Keratinocyte (primary cell): ENCODE measurements at regions not wholly inside any gene's neighbourhood (a gene's known extent, or its start where the extent isn't known, plus 50 kb on each side); places are given as distances from the start of the nearest gene placed in this dataset.

Experiments used
- DNase-seq: peaks from one replicate; pipeline ENCODE4 v3.0.0-alpha.2; 2011; ENCODE audit warnings: low read depth, missing footprints, low spot score
- FAIRE-seq: peaks from 2 replicates; lab custom pipeline; 2011; peaks lifted over from hg19 to GRCh38; lab: Jason Lieb, UNC
- H2AFZ ChIP-seq: 2 replicates; pipeline ENCODE4 v1.6.0; 2012; ENCODE audit warnings: low read length, control low read depth, inconsistent platforms; ENCODE audit not compliant: control insufficient read depth
- H3K27ac ChIP-seq: 2 replicates; pipeline ENCODE4 v1.5.1; 2011; ENCODE audit warnings: low read length; ENCODE audit not compliant: control insufficient read depth, insufficient read depth
- H3K27me3 ChIP-seq: 3 replicates; pipeline ENCODE4 v1.6.0; 2011; ENCODE audit warnings: low read length; ENCODE audit not compliant: control insufficient read depth, insufficient read depth; ENCODE audit errors: extremely low read depth
- H3K36me3 ChIP-seq, 2 experiments: 2 replicates in 1 of 2; 3 replicates in 1 of 2; pipeline ENCODE4 v1.5.1; 2011; ENCODE audit warnings: low read length in 2 of 2, mild to moderate bottlenecking in 1 of 2; ENCODE audit not compliant: control insufficient read depth in 2 of 2, insufficient read depth in 2 of 2; ENCODE audit errors: extremely low read depth in 1 of 2
- H3K4me1 ChIP-seq: 3 replicates; pipeline ENCODE4 v1.5.1; 2011; ENCODE audit warnings: low read length; ENCODE audit not compliant: control insufficient read depth, insufficient read depth; ENCODE audit errors: extremely low read depth
- H3K4me2 ChIP-seq: 3 replicates; pipeline ENCODE4 v1.6.0; 2011; ENCODE audit warnings: low read depth, low read length; ENCODE audit not compliant: control insufficient read depth, insufficient read depth; ENCODE audit errors: extremely low read depth
- H3K4me3 ChIP-seq, 3 experiments: fragments of 200-600 bp in 1 of 3; sonication (generic) in 1 of 3; 2 replicates in 2 of 3; 3 replicates in 1 of 3; pipeline ENCODE4 v1.5.1; 2011 to 2016; ENCODE audit warnings: low read length in 3 of 3, mild to moderate bottlenecking in 3 of 3, control low read depth in 2 of 3, inconsistent platforms in 1 of 3, low read depth in 1 of 3, mixed read lengths in 1 of 3, mixed run types in 1 of 3, moderate library complexity in 1 of 3; ENCODE audit not compliant: control insufficient read depth in 2 of 3, insufficient read depth in 2 of 3; ENCODE audit errors: extremely low read depth in 1 of 3
- H3K79me2 ChIP-seq: 2 replicates; pipeline ENCODE4 v1.6.0; 2012; ENCODE audit warnings: low read length; ENCODE audit not compliant: control insufficient read depth, insufficient read depth
- H3K9ac ChIP-seq: 3 replicates; pipeline ENCODE4 v1.6.0; 2011; ENCODE audit warnings: low read length; ENCODE audit not compliant: control insufficient read depth, insufficient read depth; ENCODE audit errors: extremely low read depth
- H3K9me1 ChIP-seq: 3 replicates; pipeline ENCODE4 v1.6.0; 2011; ENCODE audit warnings: low read length; ENCODE audit not compliant: control insufficient read depth, insufficient read depth; ENCODE audit errors: extremely low read depth
- H3K9me3 ChIP-seq: 2 replicates; pipeline ENCODE4 v1.5.1; 2012; ENCODE audit warnings: low read depth, low read length; ENCODE audit not compliant: control insufficient read depth
- H4K20me1 ChIP-seq: 3 replicates; pipeline ENCODE4 v1.6.0; 2011; ENCODE audit warnings: low read length; ENCODE audit not compliant: control insufficient read depth, insufficient read depth; ENCODE audit errors: extremely low read depth
- CTCF ChIP-seq, 3 experiments: IDR thresholded peaks in 1 of 3; conservative IDR thresholded peaks in 1 of 3; optimal IDR thresholded peaks in 1 of 3; 2 replicates in 2 of 3; 3 replicates in 1 of 3; pipeline versions ENCODE3 to v1.5.1; 2011; ENCODE audit warnings: low read length in 3 of 3, mild to moderate bottlenecking in 3 of 3, moderate library complexity in 2 of 3, control low read depth in 1 of 3, inconsistent platforms in 1 of 3; ENCODE audit not compliant: insufficient read depth in 2 of 3; ENCODE audit errors: extremely low read depth in 1 of 3
- EZH2 ChIP-seq: IDR thresholded peaks from one replicate; pipeline ENCODE4 v1.6.1; 2012; ENCODE audit warnings: inconsistent platforms, mild to moderate bottlenecking, low read length, moderate library complexity
- dilution Hi-C: fragments of 300-500 bp; cut with MboI; formaldehyde crosslinking; loops from one replicate; pipeline ENCODE4 v1.7.0; 2020; ENCODE audit warnings: low sequenced_read_pairs; ENCODE audit not compliant: extremely low pct_ligation_motif_present

GRCh38 chr2:16198166-16198912 is 258.0 kb downstream of the MYCN start:
- FAIRE-seq: no peak
- no peaks in the 10 kb centered on the region for H3K4me1 ChIP-seq
- H3K9ac ChIP-seq: no peak overlapping the region
- H2AFZ ChIP-seq: no peak overlapping the region
- H4K20me1 ChIP-seq: no peaks in the 10 kb centered on the region
- no peak overlapping the region for H3K4me3 ChIP-seq
- no peaks in the 10 kb centered on the region for H3K27me3 ChIP-seq
- H3K36me3 ChIP-seq: no peaks in the 10 kb centered on the region
- no peak for DNase-seq
- no peaks in the 10 kb centered on the region for H3K9me1 ChIP-seq
- no peaks in the 10 kb centered on the region for H3K79me2 ChIP-seq
- no peaks in the 10 kb centered on the region for H3K9me3 ChIP-seq
- dilution Hi-C loops: no loop called here
- TF ChIP-seq CTCF (optimal IDR thresholded peaks at IDR 0.05 in 1 of 3, IDR thresholded peaks at IDR 0.05 in 1 of 3, conservative IDR thresholded peaks at IDR 0.05 in 1 of 3; ENCODE audit: extremely low read depth in 1 of 3, insufficient read depth in 2 of 3, low read length in 3 of 3): no peak
- TF ChIP-seq EZH2: no peak
- H3K4me2 ChIP-seq: no peak overlapping the region
- H3K27ac ChIP-seq: no peak overlapping the region

- no peaks in the 10 kb centered on the region for H3K9me3 ChIP-seq
- no peak overlapping the region for H3K27ac ChIP-seq
- no peak overlapping the region for H3K9ac ChIP-seq
- no peaks in the 10 kb centered on the region for H3K27me3 ChIP-seq
- no peaks in the 10 kb centered on the region for H3K9me1 ChIP-seq
- H3K4me1 ChIP-seq: no peaks in the 10 kb centered on the region
- FAIRE-seq (no peak), DNase-seq (no peak)
- dilution Hi-C loops: no loop called here
- no peak overlapping the region for H3K4me2 ChIP-seq
- no peak overlapping the region for H2AFZ ChIP-seq
- H3K79me2 ChIP-seq: no peaks in the 10 kb centered on the region
- H3K4me3 ChIP-seq: no peak overlapping the region
- TF ChIP-seq EZH2 (no peak), CTCF (optimal IDR thresholded peaks at IDR 0.05 in 1 of 3, IDR thresholded peaks at IDR 0.05 in 1 of 3, conservative IDR thresholded peaks at IDR 0.05 in 1 of 3; ENCODE audit: extremely low read depth in 1 of 3, insufficient read depth in 2 of 3, low read length in 3 of 3) (no peak)
- no peaks in the 10 kb centered on the region for H4K20me1 ChIP-seq
- H3K36me3 ChIP-seq: no peaks in the 10 kb centered on the region
Measured at GRCh38 chr2:16197504-16198147, 257.3 kb downstream of the MYCN start.
